DOHH2 (cell line): ENCODE measurements at regions not wholly inside any gene's neighbourhood (a gene's known extent, or its start where the extent isn't known, plus 50 kb on each side); places are given as distances from the start of the nearest gene placed in this dataset.

ENCODE experiments used
- CTCF ChIP-seq: fragments of 200-600 bp; sonication (generic); IDR thresholded peaks from one replicate; pipeline ENCODE4 v1.5.1; 2014; ENCODE audit warnings: antibody characterized with exemption, mild to moderate bottlenecking, low read depth, low read length; ENCODE audit not compliant: poor library complexity, severe bottlenecking
- EZH2phosphoT487 ChIP-seq: fragments of 200-600 bp; sonication (generic); IDR thresholded peaks from 2 replicates; pipeline ENCODE4 v1.6.1; 2017; ENCODE audit warnings: borderline replicate concordance, mild to moderate bottlenecking, antibody characterized with exemption, low read length, moderate library complexity, mixed read lengths

- TF ChIP-seq CTCF (no peak), EZH2phosphoT487 (no peak)
These were observed 211.7 kb downstream of the C11orf91 start for GRCh38 chr11:33488971-33489370.
